GM04503 (cell line): ENCODE measurements at regions not wholly inside any gene's neighbourhood (a gene's known extent, or its start where the extent isn't known, plus 50 kb on each side); places are given as distances from the start of the nearest gene placed in this dataset.

ENCODE experiments used
- DNase-seq: peaks from one replicate; pipeline ENCODE4 v3.0.0-alpha.2; 2012; ENCODE audit warnings: low read depth

DNA sequence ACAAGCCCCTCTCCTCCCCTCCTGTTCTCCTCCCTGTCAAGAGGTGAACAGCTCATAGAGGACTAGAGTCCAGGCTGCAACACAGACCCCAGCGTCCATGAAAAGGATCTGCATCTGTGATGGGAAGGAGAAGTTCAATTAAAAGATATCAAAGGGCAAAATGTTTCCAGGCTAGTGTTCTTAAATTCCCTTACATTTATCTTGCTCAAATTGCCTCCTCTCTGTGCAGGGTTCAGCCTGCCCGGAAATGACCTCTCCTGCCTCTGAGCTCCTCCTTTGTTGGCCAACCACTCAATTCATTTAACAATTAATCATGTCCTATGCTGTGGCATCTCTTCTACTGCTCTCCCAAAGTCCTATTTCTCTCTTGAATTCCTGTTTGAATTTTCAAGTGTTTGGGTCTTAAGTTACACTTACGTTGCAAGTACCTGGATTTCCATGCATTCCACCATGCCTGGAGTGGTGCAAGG lies 105.3 kb downstream of the TSN start:
- no peak for DNase-seq

DNA sequence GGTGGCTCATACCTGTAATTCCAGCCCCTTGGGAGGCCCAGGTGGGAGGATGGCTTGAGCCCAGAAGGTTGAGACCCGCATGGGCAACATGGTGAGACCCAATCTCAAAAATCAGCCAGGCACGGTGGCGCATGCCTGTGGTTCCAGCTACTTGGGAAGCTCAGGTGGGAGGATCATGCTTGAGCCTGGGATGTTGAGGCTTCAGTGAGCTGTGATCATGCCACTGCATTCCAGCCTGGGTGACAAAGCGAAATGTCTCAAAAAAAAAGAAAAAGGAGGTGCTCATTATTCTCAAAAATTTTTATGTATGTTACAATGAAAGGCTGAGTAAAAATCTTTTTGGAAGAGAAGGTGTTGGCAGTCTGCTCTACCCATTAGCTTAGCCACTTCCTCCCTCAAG lies 106.8 kb downstream of the TSN start:
- DNase-seq = no peak

- DNase-seq = no peak
Observed at GRCh38 chr2:121865914-121866313, 110.5 kb downstream of the TSN start.

- peak; percentile 17 for DNase-seq
Observed at GRCh38 chr2:121866789-121867188, 111.3 kb downstream of the TSN start.

DNA sequence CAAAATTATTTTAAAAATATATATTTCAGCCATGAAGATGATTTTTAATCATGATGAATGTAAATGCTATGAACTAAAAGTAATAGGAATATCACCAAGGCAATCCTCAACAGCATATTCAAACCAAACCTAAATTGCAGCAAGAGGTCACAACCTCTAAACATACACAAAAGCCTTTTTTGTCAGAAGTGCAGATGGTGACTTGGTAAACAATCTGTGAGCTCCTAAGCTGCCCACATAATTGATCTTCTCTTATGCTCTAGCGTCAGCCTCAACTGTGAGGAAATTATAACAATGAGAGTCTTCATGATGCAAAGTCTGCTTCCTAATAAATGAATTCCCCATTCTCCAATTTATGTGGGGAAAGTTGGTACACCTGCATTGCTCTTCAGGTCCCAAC lies 113.2 kb downstream of the TSN start:
- DNase-seq = no peak

- DNase-seq = no peak
Observed at GRCh38 chr2:121869363-121869762, 113.9 kb downstream of the TSN start.

- no peak for DNase-seq
Observed at GRCh38 chr2:121869873-121870272, 114.4 kb downstream of the TSN start.

DNA sequence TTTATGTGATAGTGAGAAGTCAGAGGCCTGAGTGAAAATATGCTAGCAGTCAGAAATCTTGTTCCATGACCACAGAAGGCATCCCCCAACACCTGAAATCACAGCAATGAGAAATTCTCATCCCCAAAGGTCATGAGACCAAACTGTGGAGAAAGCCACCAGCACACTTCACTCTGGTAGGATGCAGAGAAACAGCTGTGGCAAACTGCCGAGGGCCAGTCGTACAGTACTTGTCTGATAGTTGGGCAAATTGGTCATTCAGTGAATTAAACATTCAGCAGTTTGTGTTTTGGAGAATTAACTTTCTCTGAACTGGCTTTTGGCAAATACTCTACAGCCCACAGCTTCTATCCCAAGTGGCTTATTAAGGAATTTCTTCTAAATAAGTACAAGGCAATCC lies 117.2 kb downstream of the TSN start:
- no peak for DNase-seq

- no peak for DNase-seq
Observed at GRCh38 chr2:121873864-121874263, 118.4 kb downstream of the TSN start.

GRCh38 chr2:121875585-121876185 lies 120.2 kb downstream of the TSN start:
- no peak for DNase-seq

GRCh38 chr2:121877366-121877765 lies 121.9 kb downstream of the TSN start:
- DNase-seq = no peak

- no peak for DNase-seq
Observed at GRCh38 chr2:121880283-121880682, 124.8 kb downstream of the TSN start.

- DNase-seq = no peak
Observed at GRCh38 chr2:121881038-121881437, 125.6 kb downstream of the TSN start.

DNA sequence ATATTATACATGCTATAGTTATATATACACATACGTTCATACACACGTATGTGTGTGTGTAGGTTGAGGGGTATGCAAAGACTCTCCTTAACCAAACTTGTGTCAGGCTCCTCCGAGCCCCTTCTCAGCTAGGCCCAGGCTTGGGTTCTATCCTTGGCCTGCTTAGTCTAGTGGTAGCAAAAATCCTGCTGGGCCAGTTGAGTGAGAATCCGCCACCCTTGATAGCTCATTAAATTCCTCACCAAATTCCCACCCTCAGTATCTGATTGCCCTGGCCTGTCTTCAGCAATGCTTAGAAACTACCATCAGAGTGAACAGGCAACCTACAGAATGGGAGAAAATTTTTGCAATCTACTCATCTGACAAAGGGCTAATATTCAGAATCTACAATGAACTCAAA lies 126.5 kb downstream of the TSN start:
- no peak for DNase-seq

DNA sequence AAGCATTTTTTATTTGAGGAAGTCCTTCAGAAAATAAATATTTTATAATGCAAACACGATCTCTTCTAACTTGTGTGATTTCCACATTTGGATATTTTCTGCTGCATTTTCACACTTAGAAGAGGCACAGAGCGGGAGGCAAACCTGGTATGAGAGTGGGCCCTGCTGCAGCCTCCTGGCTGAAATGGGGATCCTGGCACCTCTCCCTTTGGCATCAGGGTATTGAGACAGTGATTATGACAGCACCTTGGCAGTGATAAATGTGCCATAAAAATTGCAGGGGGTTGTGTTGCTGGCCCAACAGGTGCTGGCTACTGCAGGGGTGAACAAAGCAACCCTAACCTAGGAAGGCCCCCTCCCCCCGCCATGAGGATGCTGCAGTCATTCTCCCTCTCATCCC lies 128.6 kb downstream of the TSN start:
- no peak for DNase-seq

DNA sequence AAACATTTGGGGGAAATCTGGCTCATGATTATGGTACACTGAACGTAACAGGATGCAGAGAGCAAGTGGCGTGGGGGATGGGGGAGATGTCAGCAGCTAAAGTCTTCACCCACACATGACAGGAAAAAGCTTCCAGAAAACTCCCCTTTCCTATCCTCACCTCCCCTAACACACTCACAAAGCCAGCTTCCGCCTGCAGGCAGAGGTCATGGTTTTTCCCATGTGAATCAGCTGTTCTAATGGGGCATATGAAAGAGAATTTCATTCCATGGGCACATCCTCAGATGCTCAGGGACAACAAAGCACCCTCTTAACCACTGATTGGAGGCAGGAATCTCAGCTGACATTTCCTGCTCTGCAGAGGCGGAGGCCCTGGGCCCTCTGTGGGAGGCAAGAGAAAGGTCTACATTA lies 129.1 kb downstream of the TSN start:
- DNase-seq = no peak

- no peak for DNase-seq
Observed at GRCh38 chr2:121886059-121886458, 130.6 kb downstream of the TSN start.

GRCh38 chr2:121887513-121888188 lies 132.2 kb downstream of the TSN start:
- no peak for DNase-seq

DNA sequence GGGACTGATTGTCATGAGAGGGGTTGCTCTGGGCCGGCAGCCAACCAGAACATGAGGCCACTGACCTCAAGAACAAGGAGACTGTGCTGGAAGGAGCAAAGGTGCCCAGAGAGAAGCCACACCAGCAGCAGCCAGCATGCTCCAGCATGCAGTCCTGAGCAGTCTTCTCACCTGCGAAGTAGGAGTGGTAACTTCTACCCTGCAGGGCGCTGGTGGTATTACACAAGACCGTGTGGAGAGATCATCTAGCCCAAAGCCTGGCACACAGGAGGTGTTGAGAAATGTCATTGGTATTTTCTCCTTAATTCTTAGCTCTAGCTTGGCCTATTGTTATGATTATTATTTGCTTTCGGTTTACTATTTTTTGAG lies 132.7 kb downstream of the TSN start:
- no peak for DNase-seq

GRCh38 chr2:121890041-121890440 lies 134.6 kb downstream of the TSN start:
- DNase-seq = no peak

- DNase-seq = no peak
Observed at GRCh38 chr2:121895723-121896571, 140.5 kb downstream of the TSN start.

GRCh38 chr2:121897335-121897970 lies 142.0 kb downstream of the TSN start:
- no peak for DNase-seq

DNA sequence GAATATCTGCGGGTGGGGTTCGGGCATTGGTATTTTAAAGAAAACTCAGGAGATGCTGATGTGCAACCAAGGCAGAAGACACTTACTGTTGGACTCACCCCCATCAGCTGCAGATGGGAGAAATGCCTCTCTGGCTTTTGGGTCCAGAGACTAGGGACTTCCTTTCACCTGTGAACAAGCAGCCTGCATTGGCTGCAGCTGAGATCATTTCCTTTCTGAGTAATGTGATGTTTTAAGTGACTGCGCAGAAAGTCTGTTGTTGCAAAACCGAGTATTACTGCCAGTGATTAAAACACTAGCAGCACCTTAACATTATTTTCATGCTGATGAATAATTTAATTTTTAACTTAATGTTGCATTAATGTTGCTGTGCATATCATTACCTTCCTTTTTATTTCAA lies 143.0 kb downstream of the TSN start:
- DNase-seq = no peak
